NB4 (cell line): ENCODE measurements at regions not wholly inside any gene's neighbourhood (a gene's known extent, or its start where the extent isn't known, plus 50 kb on each side); places are given as distances from the start of the nearest gene placed in this dataset.

Experiments
- POLR2A ChIP-seq: IDR thresholded peaks from 2 replicates; pipeline ENCODE4 v1.6.1; 2011; ENCODE audit warnings: mild to moderate bottlenecking; ENCODE audit not compliant: insufficient read length; ENCODE audit errors: extremely low read depth
- TF ChIP-seq, protein P1 (sequence below): IDR thresholded peaks from one replicate; pipeline ENCODE4 v1.5.1; 2012; ENCODE audit warnings: low read depth, low read length

DNA sequence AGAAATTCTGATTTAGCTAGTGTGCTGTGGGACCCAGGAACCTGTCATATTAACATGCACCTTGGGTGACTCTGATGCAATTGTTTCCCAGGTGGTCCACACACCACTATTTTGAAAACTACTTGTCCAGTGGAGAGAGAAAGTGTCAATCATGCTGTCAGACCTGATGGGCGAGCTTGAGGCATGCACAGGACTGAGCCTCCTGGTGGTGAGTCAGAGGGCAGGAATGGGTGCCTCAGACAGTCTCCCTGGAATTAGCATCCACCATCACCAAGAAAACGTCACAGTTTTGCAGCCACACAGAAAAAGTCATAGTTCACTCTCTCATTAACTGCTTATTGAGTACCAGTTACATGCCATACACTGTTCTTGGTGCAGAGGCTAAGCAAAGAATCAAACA is 181.8 kb upstream of the MAOA start:
- TF ChIP-seq, protein P1, sequence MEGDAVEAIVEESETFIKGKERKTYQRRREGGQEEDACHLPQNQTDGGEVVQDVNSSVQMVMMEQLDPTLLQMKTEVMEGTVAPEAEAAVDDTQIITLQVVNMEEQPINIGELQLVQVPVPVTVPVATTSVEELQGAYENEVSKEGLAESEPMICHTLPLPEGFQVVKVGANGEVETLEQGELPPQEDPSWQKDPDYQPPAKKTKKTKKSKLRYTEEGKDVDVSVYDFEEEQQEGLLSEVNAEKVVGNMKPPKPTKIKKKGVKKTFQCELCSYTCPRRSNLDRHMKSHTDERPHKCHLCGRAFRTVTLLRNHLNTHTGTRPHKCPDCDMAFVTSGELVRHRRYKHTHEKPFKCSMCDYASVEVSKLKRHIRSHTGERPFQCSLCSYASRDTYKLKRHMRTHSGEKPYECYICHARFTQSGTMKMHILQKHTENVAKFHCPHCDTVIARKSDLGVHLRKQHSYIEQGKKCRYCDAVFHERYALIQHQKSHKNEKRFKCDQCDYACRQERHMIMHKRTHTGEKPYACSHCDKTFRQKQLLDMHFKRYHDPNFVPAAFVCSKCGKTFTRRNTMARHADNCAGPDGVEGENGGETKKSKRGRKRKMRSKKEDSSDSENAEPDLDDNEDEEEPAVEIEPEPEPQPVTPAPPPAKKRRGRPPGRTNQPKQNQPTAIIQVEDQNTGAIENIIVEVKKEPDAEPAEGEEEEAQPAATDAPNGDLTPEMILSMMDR = no peak
- TF ChIP-seq POLR2A = no peak
